ENCODE measurements at regions not wholly inside any gene's neighbourhood (a gene's known extent, or its start where the extent isn't known, plus 50 kb on each side); places are given as distances from the start of the nearest gene placed in this dataset.
A peak's percentile ranks its signal among the peaks of the same experiment; 100 is the strongest.

- no peaks in the 10 kb centered on the region for H3K27me3 ChIP-seq
- H3K4me1 ChIP-seq, result peaks cover 9% of the 10 kb centered on the region
- no peak overlapping the region for H3K4me3 ChIP-seq (ENCODE audit: low read depth, low read length)
- DNase-seq, result no peak
- no peaks in the 10 kb centered on the region for H3K36me3 ChIP-seq
- TF ChIP-seq CTCF (IDR thresholded peaks at IDR 0.05; ENCODE audit: low read depth, low read length), result no peak
- no peaks in the 10 kb centered on the region for H3K9me3 ChIP-seq
Measured at GRCh38 chr11:92696076-92696475, 273.4 kb upstream of the MTNR1B start.

- DNase-seq, result no peak
- peaks cover 9% of the 10 kb centered on the region for H3K4me1 ChIP-seq
- no peak for TF ChIP-seq CTCF (IDR thresholded peaks at IDR 0.05; ENCODE audit: low read depth, low read length)
- no peaks in the 10 kb centered on the region for H3K36me3 ChIP-seq
- no peaks in the 10 kb centered on the region for H3K27me3 ChIP-seq
- no peaks in the 10 kb centered on the region for H3K9me3 ChIP-seq
- peak overlapping the region; percentile 5; the same call in 1 of the 2 replicates for H3K4me3 ChIP-seq (ENCODE audit: low read depth, low read length)
Measured at GRCh38 chr11:92697461-92698312, 271.8 kb upstream of the MTNR1B start.

GRCh38 chr11:92698742-92699141 is 270.7 kb upstream of the MTNR1B start:
- peaks cover 9% of the 10 kb centered on the region for H3K4me1 ChIP-seq
- DNase-seq, result no peak
- no peaks in the 10 kb centered on the region for H3K27me3 ChIP-seq
- TF ChIP-seq CTCF (IDR thresholded peaks at IDR 0.05; ENCODE audit: low read depth, low read length), result no peak
- no peaks in the 10 kb centered on the region for H3K9me3 ChIP-seq
- H3K36me3 ChIP-seq, result no peaks in the 10 kb centered on the region
- H3K4me3 ChIP-seq (ENCODE audit: low read depth, low read length), result no peak overlapping the region

GRCh38 chr11:92702037-92702804 is 267.2 kb upstream of the MTNR1B start:
- DNase-seq, result no peak
- Histone ChIP-seq H3K27me3 (no peaks in the 10 kb centered on the region), H3K4me3 (ENCODE audit: low read depth, low read length) (no peak overlapping the region), H3K4me1 (peaks cover 9% of the 10 kb centered on the region), H3K9me3 (no peaks in the 10 kb centered on the region), H3K36me3 (no peaks in the 10 kb centered on the region)
- no peak for TF ChIP-seq CTCF (IDR thresholded peaks at IDR 0.05; ENCODE audit: low read depth, low read length)

GRCh38 chr11:92702805-92703448 is 266.5 kb upstream of the MTNR1B start:
- Histone ChIP-seq H3K4me1 (peaks cover 4% of the 10 kb centered on the region), H3K27me3 (no peaks in the 10 kb centered on the region), H3K4me3 (ENCODE audit: low read depth, low read length) (no peak overlapping the region), H3K9me3 (no peaks in the 10 kb centered on the region), H3K36me3 (no peaks in the 10 kb centered on the region)
- DNase-seq, result no peak
- TF ChIP-seq CTCF (IDR thresholded peaks at IDR 0.05; ENCODE audit: low read depth, low read length), result no peak
